CD4-positive, alpha-beta memory T cell (primary cell): ENCODE measurements at regions not wholly inside any gene's neighbourhood (a gene's known extent, or its start where the extent isn't known, plus 50 kb on each side); places are given as distances from the start of the nearest gene placed in this dataset.
A peak's percentile ranks its signal among the peaks of the same experiment; 100 is the strongest.

Experiments used
- CTCF ChIA-PET: fragments of 350-600 bp; sonication (Branson Sonifier 250); formaldehyde crosslinking; loops from one replicate; lab custom pipeline; 2021; ENCODE audit warnings: inconsistent platforms; ENCODE audit not compliant: partially characterized antibody; lab: Charles Lee
- POLR2A ChIA-PET: fragments of 350-600 bp; sonication (Branson Sonifier 250); formaldehyde crosslinking; loops from one replicate; lab custom pipeline; 2021; ENCODE audit not compliant: partially characterized antibody; lab: Charles Lee
- DNase-seq, 5 donors: peaks; one replicate each; pipeline versions ENCODE4 v3.0.0 to v3.0.0-alpha.2; 2020 to 2022; ENCODE audit warnings: mixed read lengths in 1 of 5
- H3K27ac ChIP-seq: one replicate; pipeline ENCODE4 v1.7.0; 2013; ENCODE audit warnings: low read depth, low read length
- H3K27me3 ChIP-seq: 2 replicates; pipeline ENCODE4 v1.7.0; 2013; ENCODE audit warnings: mild to moderate bottlenecking, low read length, moderate library complexity; ENCODE audit not compliant: insufficient read depth
- H3K36me3 ChIP-seq: 2 replicates; pipeline ENCODE4 v1.7.0; 2013; ENCODE audit warnings: mild to moderate bottlenecking, low read length, moderate library complexity; ENCODE audit not compliant: insufficient read depth
- H3K4me1 ChIP-seq: 2 replicates; pipeline ENCODE4 v1.7.0; 2013; ENCODE audit warnings: mild to moderate bottlenecking, low read length, moderate library complexity; ENCODE audit not compliant: insufficient read depth
- H3K4me3 ChIP-seq, 2 donors: one replicate each; pipeline ENCODE4 v1.7.0; 2013; ENCODE audit warnings: low read length in 2 of 2, mild to moderate bottlenecking in 1 of 2
- H3K9me3 ChIP-seq, 2 donors: one replicate each; pipeline ENCODE4 v1.7.0; 2013; ENCODE audit warnings: low read length in 2 of 2, control low read depth in 1 of 2; ENCODE audit not compliant: control insufficient read depth in 1 of 2
- H3K27ac Mint-ChIP-seq, 7 donors: one replicate each; pipeline ENCODE4 v1.8.0; 2020 to 2021; ENCODE audit warnings: mixed read lengths in 7 of 7, mild to moderate bottlenecking in 6 of 7, inconsistent platforms in 3 of 7, moderate library complexity in 3 of 7
- H3K27me3 Mint-ChIP-seq, 2 donors: one replicate each; pipeline ENCODE4 v1.8.0; 2020 to 2021; ENCODE audit warnings: mixed read lengths in 2 of 2
- H3K36me3 Mint-ChIP-seq, 2 donors: one replicate each; pipeline ENCODE4 v1.8.0; 2020 to 2021; ENCODE audit warnings: mixed read lengths in 2 of 2, inconsistent platforms in 1 of 2, mild to moderate bottlenecking in 1 of 2
- H3K4me1 Mint-ChIP-seq, 4 donors: one replicate each; pipeline ENCODE4 v1.8.0; 2020 to 2021; ENCODE audit warnings: mixed read lengths in 4 of 4, mild to moderate bottlenecking in 1 of 4
- H3K4me3 Mint-ChIP-seq, 8 donors: one replicate each; pipeline ENCODE4 v1.8.0; 2020 to 2021; ENCODE audit warnings: mixed read lengths in 8 of 8, mild to moderate bottlenecking in 7 of 8, moderate library complexity in 6 of 8, inconsistent platforms in 3 of 8
- H3K9me3 Mint-ChIP-seq, 8 donors: one replicate each; pipeline ENCODE4 v1.8.0; 2020 to 2021; ENCODE audit warnings: mixed read lengths in 8 of 8, mild to moderate bottlenecking in 5 of 8, inconsistent platforms in 3 of 8, moderate library complexity in 1 of 8
- intact Hi-C: fragments of 100-400 bp; cut with micrococcal nuclease; formaldehyde crosslinking; loops from one replicate; pipeline ENCODE4 v1.15.1; 2023

- Mint-ChIP-seq H3K36me3 (no peaks in the 10 kb centered on the region), H3K9me3 (peaks cover 5 to 42% (median 26%) of the 10 kb centered on the region in 8 donors), H3K27ac (no peak overlapping the region), H3K27me3 (no peaks in the 10 kb centered on the region), H3K4me3 (no peak overlapping the region), H3K4me1 (no peaks in the 10 kb centered on the region)
- H3K27me3 ChIP-seq = no peaks in the 10 kb centered on the region
- POLR2A ChIA-PET = no interaction called here
- no peaks in the 10 kb centered on the region for H3K4me1 ChIP-seq
- CTCF ChIA-PET = no interaction called here
- no peak overlapping the region for H3K4me3 ChIP-seq
- no peak overlapping the region for H3K27ac ChIP-seq
- intact Hi-C loops = no loop called here
- DNase-seq = no peak
- no peaks in the 10 kb centered on the region for H3K36me3 ChIP-seq
- peaks cover 0 to 7% of the 10 kb centered on the region in 2 donors for H3K9me3 ChIP-seq
These were observed 174.3 kb upstream of the GRID2 start for GRCh38 chr4:92129408-92129994.

- Mint-ChIP-seq H3K36me3 (no peaks in the 10 kb centered on the region), H3K27ac (no peak overlapping the region), H3K9me3 (peaks cover 3 to 34% (median 17%) of the 10 kb centered on the region in 8 donors), H3K4me1 (no peaks in the 10 kb centered on the region), H3K27me3 (no peaks in the 10 kb centered on the region), H3K4me3 (no peak overlapping the region)
- POLR2A ChIA-PET = no interaction called here
- CTCF ChIA-PET = no interaction called here
- intact Hi-C loops = no loop called here
- DNase-seq = no peak
- H3K9me3 ChIP-seq = no peaks in the 10 kb centered on the region
- H3K36me3 ChIP-seq = no peaks in the 10 kb centered on the region
- no peak overlapping the region for H3K27ac ChIP-seq
- H3K4me3 ChIP-seq = no peak overlapping the region
- no peaks in the 10 kb centered on the region for H3K27me3 ChIP-seq
- no peaks in the 10 kb centered on the region for H3K4me1 ChIP-seq
These were observed 167.3 kb upstream of the GRID2 start for GRCh38 chr4:92136434-92136833.

DNA sequence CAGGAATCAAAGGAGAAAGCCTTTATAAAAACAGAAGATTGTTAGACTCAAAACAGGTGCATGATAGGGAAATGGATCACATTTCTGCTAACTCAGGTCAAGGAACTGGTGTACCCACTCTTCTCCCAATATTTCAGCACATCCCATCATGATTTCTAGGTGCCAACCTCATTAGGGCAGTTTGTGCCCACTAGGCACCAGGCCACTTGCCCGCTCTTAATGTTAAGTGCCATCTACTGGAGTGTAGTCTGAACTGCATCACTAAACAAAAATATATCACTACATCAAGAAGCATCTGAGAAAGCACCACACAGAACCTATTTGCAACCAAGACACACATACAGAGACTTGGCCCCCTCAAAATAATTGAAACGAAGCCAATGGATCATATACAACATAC lies 140.4 kb upstream of the GRID2 start:
- H3K36me3 ChIP-seq = no peaks in the 10 kb centered on the region
- H3K4me1 ChIP-seq = no peaks in the 10 kb centered on the region
- Mint-ChIP-seq H3K4me3 (no peak overlapping the region), H3K27me3 (no peaks in the 10 kb centered on the region), H3K4me1 (no peaks in the 10 kb centered on the region), H3K36me3 (no peaks in the 10 kb centered on the region), H3K9me3 (peaks cover 0 to 37% (median 14%) of the 10 kb centered on the region in 8 donors), H3K27ac (no peak overlapping the region)
- no peak overlapping the region for H3K27ac ChIP-seq
- no peak for DNase-seq
- no peaks in the 10 kb centered on the region for H3K9me3 ChIP-seq
- CTCF ChIA-PET = no interaction called here
- intact Hi-C loops = no loop called here
- H3K27me3 ChIP-seq = no peaks in the 10 kb centered on the region
- no peak overlapping the region for H3K4me3 ChIP-seq
- POLR2A ChIA-PET = no interaction called here

DNA sequence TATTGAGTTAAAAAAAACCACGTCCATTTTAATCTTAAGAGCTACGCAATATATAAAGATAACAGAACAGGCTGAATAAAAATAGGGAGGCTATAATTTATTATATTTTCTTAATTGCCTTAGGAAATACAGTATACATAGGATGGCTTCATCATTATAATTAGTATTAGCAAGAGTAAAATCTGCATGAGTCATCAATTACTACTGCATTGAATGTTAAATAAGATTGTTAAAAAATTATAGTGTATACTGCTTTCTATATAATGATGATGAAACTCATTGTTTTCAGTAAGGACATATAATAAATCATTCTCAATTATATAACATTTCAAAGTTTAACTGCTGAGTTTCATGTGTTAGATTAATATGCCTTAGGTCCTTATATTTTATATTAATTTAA lies 133.4 kb upstream of the GRID2 start:
- ChIA-PET CTCF (no interaction called here), POLR2A (no interaction called here)
- H3K4me1 Mint-ChIP-seq = no peaks in the 10 kb centered on the region
- H3K27ac Mint-ChIP-seq = no peak overlapping the region
- H3K27me3 Mint-ChIP-seq = no peaks in the 10 kb centered on the region
- intact Hi-C loops = no loop called here
- no peak for DNase-seq
- H3K4me3 Mint-ChIP-seq = no peak overlapping the region
- Histone ChIP-seq H3K36me3 (no peaks in the 10 kb centered on the region), H3K27me3 (no peaks in the 10 kb centered on the region), H3K9me3 (no peaks in the 10 kb centered on the region), H3K27ac (no peak overlapping the region), H3K4me1 (no peaks in the 10 kb centered on the region), H3K4me3 (no peak overlapping the region)
- H3K9me3 Mint-ChIP-seq = peaks cover 0 to 7% (median 4%) of the 10 kb centered on the region in 8 donors
- no peaks in the 10 kb centered on the region for H3K36me3 Mint-ChIP-seq

DNA sequence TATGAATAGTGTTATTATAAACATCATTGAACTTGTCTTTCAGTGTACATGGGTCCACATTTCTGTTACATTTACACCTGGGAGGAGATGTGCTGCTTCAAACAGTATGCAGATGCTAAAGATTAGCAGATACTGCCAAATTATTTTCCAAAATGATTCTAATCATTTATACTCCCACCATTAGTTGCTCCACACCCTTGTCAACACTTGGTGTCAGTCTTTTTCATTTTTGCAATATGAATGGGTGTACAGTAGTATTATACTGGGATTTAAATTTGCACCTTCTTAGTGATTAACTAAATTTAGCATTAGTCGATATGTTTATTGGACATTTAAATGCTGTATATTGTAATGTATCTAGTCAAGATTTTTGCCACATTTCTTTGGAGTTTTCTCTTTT lies 131.6 kb upstream of the GRID2 start:
- POLR2A ChIA-PET = no interaction called here
- no peak overlapping the region for H3K4me3 ChIP-seq
- H3K4me3 Mint-ChIP-seq = no peak overlapping the region
- no peaks in the 10 kb centered on the region for H3K36me3 Mint-ChIP-seq
- CTCF ChIA-PET = no interaction called here
- no peak for DNase-seq
- no peaks in the 10 kb centered on the region for H3K36me3 ChIP-seq
- H3K9me3 ChIP-seq = no peaks in the 10 kb centered on the region
- H3K4me1 Mint-ChIP-seq = no peaks in the 10 kb centered on the region
- peaks cover 0 to 6% (median 1%) of the 10 kb centered on the region in 8 donors for H3K9me3 Mint-ChIP-seq
- no peak overlapping the region for H3K27ac Mint-ChIP-seq
- no peaks in the 10 kb centered on the region for H3K27me3 Mint-ChIP-seq
- intact Hi-C loops = no loop called here
- no peaks in the 10 kb centered on the region for H3K4me1 ChIP-seq
- no peak overlapping the region for H3K27ac ChIP-seq
- no peaks in the 10 kb centered on the region for H3K27me3 ChIP-seq

GRCh38 chr4:92175250-92175649 lies 128.5 kb upstream of the GRID2 start:
- intact Hi-C loops = no loop called here

DNA sequence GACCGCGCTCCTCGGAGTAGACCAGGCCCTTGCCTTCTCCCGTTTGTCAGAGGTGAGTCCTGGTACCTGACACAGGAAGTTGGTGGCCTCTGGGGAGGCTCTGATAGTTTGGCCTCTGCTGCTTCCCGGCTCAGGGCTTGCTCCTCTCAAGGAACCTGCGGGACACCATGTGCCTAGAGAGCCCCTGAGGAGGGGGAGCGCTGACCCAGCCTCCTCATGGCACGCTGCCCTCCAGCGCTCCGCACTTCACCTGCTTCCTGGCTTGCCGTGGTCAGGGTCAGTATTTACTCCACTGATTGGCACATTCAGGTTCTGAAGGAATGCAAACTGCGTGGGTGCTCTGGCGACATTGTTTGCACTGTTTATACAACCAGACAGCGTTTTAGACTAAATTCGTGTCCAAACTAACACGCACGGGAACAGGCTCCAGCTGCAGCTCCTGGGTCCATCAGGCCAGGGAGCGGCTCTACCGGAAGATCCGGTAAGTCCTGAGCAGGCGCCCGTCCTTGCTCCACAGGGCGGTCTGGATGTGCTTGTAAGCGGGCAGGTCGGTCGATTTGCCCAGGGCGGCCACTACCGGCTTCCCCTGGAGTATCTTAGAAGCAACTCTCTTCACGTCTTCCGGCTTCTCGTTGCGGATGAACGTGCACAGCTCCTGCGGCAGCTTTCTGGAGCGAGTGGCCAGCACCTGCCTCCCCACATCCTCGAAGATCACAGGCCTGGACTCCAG lies 121.6 kb upstream of the GRID2 start:
- ChIA-PET CTCF (no interaction called here), POLR2A (no interaction called here)
- Histone ChIP-seq H3K27me3 (no peaks in the 10 kb centered on the region), H3K9me3 (no peaks in the 10 kb centered on the region), H3K36me3 (no peaks in the 10 kb centered on the region), H3K4me1 (no peaks in the 10 kb centered on the region), H3K27ac (no peak overlapping the region), H3K4me3 (no peak overlapping the region)
- intact Hi-C loops = no loop called here
- no peaks in the 10 kb centered on the region for H3K27me3 Mint-ChIP-seq
- peaks cover 0 to 20% (median 7%) of the 10 kb centered on the region in 8 donors for H3K9me3 Mint-ChIP-seq
- DNase-seq = peak in 1 of 5 donors; percentile 35
- H3K27ac Mint-ChIP-seq = no peak overlapping the region
- H3K4me1 Mint-ChIP-seq = no peaks in the 10 kb centered on the region
- H3K36me3 Mint-ChIP-seq = no peaks in the 10 kb centered on the region
- H3K4me3 Mint-ChIP-seq = no peak overlapping the region

More at GRCh38 chr4:92175250-92175649, 128.5 kb upstream of the GRID2 start:
- CTCF ChIA-PET = no interaction called here
- Histone ChIP-seq H3K27ac (no peak overlapping the region), H3K4me3 (no peak overlapping the region), H3K9me3 (no peaks in the 10 kb centered on the region), H3K36me3 (no peaks in the 10 kb centered on the region), H3K27me3 (no peaks in the 10 kb centered on the region), H3K4me1 (no peaks in the 10 kb centered on the region)
- no peak for DNase-seq
- H3K27me3 Mint-ChIP-seq = no peaks in the 10 kb centered on the region
- no peak overlapping the region for H3K27ac Mint-ChIP-seq
- POLR2A ChIA-PET = no interaction called here
- H3K36me3 Mint-ChIP-seq = no peaks in the 10 kb centered on the region
- no peaks in the 10 kb centered on the region for H3K4me1 Mint-ChIP-seq
- no peak overlapping the region for H3K4me3 Mint-ChIP-seq
- peaks cover 0 to 11% (median 2%) of the 10 kb centered on the region in 8 donors for H3K9me3 Mint-ChIP-seq
